Adipocyte (in vitro differentiated cells): ENCODE measurements at regions not wholly inside any gene's neighbourhood (a gene's known extent, or its start where the extent isn't known, plus 50 kb on each side); places are given as distances from the start of the nearest gene placed in this dataset.

ENCODE experiments used
- DNase-seq: peaks from one replicate; pipeline ENCODE4 v3.0.0-alpha.2; 2015; ENCODE audit warnings: low read depth
- H3K27me3 ChIP-seq: replicated peaks from 2 replicates; pipeline ENCODE4 v1.7.0; 2013; ENCODE audit warnings: mild to moderate bottlenecking, low read length, moderate library complexity; ENCODE audit not compliant: control insufficient read depth, insufficient read depth
- H3K36me3 ChIP-seq: 2 replicates; pipeline ENCODE4 v1.7.0; 2013; ENCODE audit warnings: low read length, mild to moderate bottlenecking, moderate library complexity; ENCODE audit not compliant: control insufficient read depth, insufficient read depth, severe bottlenecking
- H3K4me1 ChIP-seq: 2 replicates; pipeline ENCODE4 v1.7.0; 2013; ENCODE audit warnings: mild to moderate bottlenecking, low read length, moderate library complexity; ENCODE audit not compliant: control insufficient read depth, insufficient read depth
- H3K4me3 ChIP-seq: 2 replicates; pipeline ENCODE4 v1.7.0; 2013; ENCODE audit warnings: mild to moderate bottlenecking, low read length, moderate library complexity
- H3K9ac ChIP-seq: 2 replicates; pipeline ENCODE4 v1.7.0; 2013; ENCODE audit warnings: mild to moderate bottlenecking, low read length, moderate library complexity
- H3K9me3 ChIP-seq: 2 replicates; pipeline ENCODE4 v1.7.0; 2013; ENCODE audit warnings: mild to moderate bottlenecking, low read length, moderate library complexity; ENCODE audit not compliant: control insufficient read depth

DNA sequence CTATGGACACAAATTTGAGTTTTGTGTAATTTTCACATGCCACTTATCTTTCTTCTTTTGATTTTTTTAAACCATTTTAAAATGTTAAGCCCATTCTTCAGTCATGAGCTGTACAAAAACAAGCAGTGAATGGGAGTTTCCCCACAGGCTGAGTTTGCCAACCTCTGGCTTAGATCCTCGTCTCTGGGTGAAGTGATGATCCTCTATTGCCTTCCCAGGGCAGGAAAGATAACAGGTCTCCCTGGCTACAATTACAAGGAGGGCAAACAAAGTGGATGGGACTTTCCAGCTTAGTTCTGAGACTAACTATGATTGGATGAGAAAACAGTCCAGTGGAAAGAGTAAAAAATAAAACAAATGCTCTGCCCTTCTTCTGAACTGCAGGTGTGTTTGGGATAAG is 203.7 kb downstream of the SPTSSA start:
- Histone ChIP-seq H3K4me1 (peaks cover 4% of the 10 kb centered on the region), H3K9ac (no peak overlapping the region), H3K9me3 (no peaks in the 10 kb centered on the region), H3K4me3 (no peak overlapping the region), H3K36me3 (no peaks in the 10 kb centered on the region), H3K27me3 (peaks cover 10% of the 10 kb centered on the region)
- peak; percentile 34 for DNase-seq

DNA sequence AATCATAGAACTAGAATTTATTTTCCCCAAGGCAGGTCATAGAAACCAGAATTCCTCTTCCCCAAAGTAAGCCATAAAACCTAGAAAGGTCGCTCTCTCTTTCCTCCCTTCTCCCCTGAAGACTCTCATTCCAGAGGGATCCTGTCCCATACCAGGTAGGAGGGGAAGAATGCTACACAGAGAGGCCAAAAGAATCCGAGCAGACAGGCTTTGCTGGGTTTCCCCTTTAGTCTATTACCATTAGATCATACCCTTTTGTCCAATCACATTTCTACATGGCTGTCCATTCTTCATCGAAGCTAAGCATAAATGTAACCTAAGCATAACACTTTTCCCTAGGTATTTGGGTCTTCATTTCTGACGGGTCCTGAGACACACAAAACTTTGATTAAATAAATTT is 204.5 kb downstream of the SPTSSA start:
- Histone ChIP-seq H3K9me3 (no peaks in the 10 kb centered on the region), H3K9ac (no peak overlapping the region), H3K4me3 (no peak overlapping the region), H3K36me3 (no peaks in the 10 kb centered on the region), H3K4me1 (peaks cover 4% of the 10 kb centered on the region), H3K27me3 (peaks cover 10% of the 10 kb centered on the region)
- DNase-seq = no peak

GRCh38 chr14:34256223-34256622 is 205.8 kb downstream of the SPTSSA start:
- Histone ChIP-seq H3K27me3 (peaks cover 10% of the 10 kb centered on the region), H3K4me3 (no peak overlapping the region), H3K9ac (no peak overlapping the region), H3K4me1 (peaks cover 4% of the 10 kb centered on the region), H3K9me3 (no peaks in the 10 kb centered on the region), H3K36me3 (no peaks in the 10 kb centered on the region)
- no peak for DNase-seq

GRCh38 chr14:34254571-34254970 is 207.5 kb downstream of the SPTSSA start:
- H3K9ac ChIP-seq = no peak overlapping the region
- peaks cover 4% of the 10 kb centered on the region for H3K4me1 ChIP-seq
- DNase-seq = no peak
- peaks cover 6% of the 10 kb centered on the region for H3K27me3 ChIP-seq
- no peak overlapping the region for H3K4me3 ChIP-seq
- no peaks in the 10 kb centered on the region for H3K36me3 ChIP-seq
- H3K9me3 ChIP-seq = no peaks in the 10 kb centered on the region

DNA sequence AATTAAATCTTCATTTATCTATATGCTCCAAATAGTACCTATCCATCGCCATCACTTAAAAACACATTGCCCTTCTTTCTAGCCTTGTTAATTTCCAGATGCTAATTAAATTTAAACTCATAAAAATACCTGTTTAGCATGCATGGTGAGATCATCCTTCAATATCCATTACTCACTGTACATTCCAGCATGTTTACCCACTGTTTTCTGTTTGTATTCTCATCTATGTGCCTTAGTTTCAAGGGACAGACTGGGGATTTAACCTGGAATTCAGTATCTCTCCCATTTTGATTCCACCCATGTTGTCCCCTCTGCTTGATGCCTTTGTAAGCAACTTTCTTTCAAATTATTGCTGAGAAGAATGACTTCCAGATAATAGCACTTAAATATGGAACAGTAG is 208.0 kb downstream of the SPTSSA start:
- peaks cover under 1% of the 10 kb centered on the region for H3K27me3 ChIP-seq
- no peaks in the 10 kb centered on the region for H3K9me3 ChIP-seq
- H3K36me3 ChIP-seq = no peaks in the 10 kb centered on the region
- no peak for DNase-seq
- H3K9ac ChIP-seq = no peak overlapping the region
- no peak overlapping the region for H3K4me3 ChIP-seq
- peaks cover 4% of the 10 kb centered on the region for H3K4me1 ChIP-seq

DNA sequence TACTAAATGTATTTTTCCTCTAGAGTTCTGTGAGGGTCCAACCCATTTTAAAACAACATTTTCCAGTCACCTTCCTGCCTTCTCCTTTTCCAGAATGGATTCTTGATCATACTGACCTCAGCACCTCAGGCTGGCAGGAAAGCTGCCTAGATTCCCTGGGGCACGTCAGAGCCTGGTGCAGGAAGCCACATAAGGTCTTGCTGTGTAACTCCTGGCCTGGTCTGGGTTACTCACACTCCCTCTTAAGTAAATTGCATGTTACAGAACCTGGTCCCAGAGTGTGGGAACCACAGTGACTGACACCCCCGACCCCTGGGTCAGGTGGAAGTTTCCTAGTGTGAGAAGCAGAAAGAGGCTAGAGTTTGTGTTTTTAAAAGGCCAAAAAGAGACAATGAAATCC is 209.8 kb downstream of the SPTSSA start:
- DNase-seq = no peak
- no peak overlapping the region for H3K9ac ChIP-seq

GRCh38 chr14:34251662-34252061 is 210.4 kb downstream of the SPTSSA start:
- no peak for DNase-seq
- Histone ChIP-seq H3K27me3 (peaks cover 9% of the 10 kb centered on the region), H3K4me3 (no peak overlapping the region), H3K4me1 (no peaks in the 10 kb centered on the region), H3K36me3 (no peaks in the 10 kb centered on the region), H3K9me3 (no peaks in the 10 kb centered on the region), H3K9ac (no peak overlapping the region)

More for the DNA sequence above, 209.8 kb downstream of the SPTSSA start:
- no peaks in the 10 kb centered on the region for H3K4me1 ChIP-seq
- no peak overlapping the region for H3K4me3 ChIP-seq
- no peaks in the 10 kb centered on the region for H3K9me3 ChIP-seq
- no peaks in the 10 kb centered on the region for H3K36me3 ChIP-seq
- H3K27me3 ChIP-seq = peaks cover 6% of the 10 kb centered on the region

GRCh38 chr14:34250959-34251358 is 211.1 kb downstream of the SPTSSA start:
- no peak overlapping the region for H3K9ac ChIP-seq
- peaks cover 15% of the 10 kb centered on the region for H3K27me3 ChIP-seq
- H3K4me3 ChIP-seq = no peak overlapping the region
- no peaks in the 10 kb centered on the region for H3K9me3 ChIP-seq
- no peaks in the 10 kb centered on the region for H3K36me3 ChIP-seq
- no peaks in the 10 kb centered on the region for H3K4me1 ChIP-seq
- no peak for DNase-seq

DNA sequence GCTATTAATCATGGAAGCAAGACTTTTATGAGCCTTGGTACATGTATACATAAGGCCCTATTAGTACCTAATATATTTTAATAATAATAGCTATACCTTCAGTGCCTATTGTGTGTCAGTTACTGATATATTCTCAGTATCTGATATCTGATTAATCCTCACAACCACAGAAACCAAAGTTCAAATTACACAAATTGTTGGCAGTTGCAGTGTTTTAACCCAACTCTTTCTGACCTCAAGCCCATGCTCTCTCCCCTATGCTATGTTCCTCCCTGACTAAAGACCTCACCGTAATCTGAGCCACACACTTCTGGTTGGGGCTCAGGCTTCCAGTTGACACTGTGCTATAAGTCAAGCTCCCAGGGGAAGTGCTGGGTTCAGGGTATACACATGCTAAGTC is 214.4 kb downstream of the SPTSSA start:
- DNase-seq = no peak
- Histone ChIP-seq H3K4me1 (no peaks in the 10 kb centered on the region), H3K9me3 (no peaks in the 10 kb centered on the region), H3K4me3 (no peak overlapping the region), H3K36me3 (no peaks in the 10 kb centered on the region), H3K9ac (no peak overlapping the region), H3K27me3 (peaks cover 28% of the 10 kb centered on the region)

DNA sequence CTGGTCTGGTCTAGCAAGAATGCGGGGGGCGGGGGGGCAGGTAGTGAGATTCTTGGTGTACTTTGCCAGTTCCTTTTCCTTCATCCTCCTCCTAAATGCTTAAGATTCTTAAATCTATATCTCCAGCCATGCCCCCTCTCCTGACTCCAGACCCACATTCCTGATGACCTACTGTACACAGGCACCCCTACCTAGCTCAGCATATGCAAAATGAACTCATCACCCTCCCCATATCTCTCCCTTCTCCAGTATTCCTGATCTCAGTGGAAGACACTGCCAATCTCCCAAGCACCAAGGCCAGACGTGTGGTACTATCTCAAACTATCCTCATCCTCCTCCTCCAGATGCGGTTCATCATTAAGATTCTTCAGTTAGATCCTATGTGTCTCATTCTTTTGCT is 215.8 kb downstream of the SPTSSA start:
- no peak for DNase-seq
- H3K27me3 ChIP-seq = peaks cover 39% of the 10 kb centered on the region

DNA sequence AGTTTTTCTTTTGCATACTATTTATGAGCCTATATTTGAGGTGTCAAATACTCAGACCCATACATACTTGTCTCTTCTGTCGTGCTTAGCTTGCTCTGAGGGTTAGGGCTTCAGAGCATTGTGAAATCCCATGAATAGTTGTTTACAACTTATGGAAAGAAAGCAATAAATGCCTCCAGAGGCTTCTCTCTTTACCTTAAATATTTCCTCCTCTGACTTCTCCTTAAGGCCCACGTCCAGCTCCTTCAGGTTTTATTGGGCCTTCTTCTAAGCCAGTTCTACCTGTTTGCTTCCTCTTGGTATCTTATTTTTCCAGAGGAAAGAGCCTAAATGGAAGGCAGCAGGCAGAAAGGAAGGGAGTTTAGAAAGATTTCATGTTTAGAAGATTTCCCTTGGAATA is 218.6 kb downstream of the SPTSSA start:
- Histone ChIP-seq H3K9me3 (no peaks in the 10 kb centered on the region), H3K27me3 (peaks cover 39% of the 10 kb centered on the region), H3K9ac (no peak overlapping the region), H3K4me1 (no peaks in the 10 kb centered on the region), H3K4me3 (no peak overlapping the region), H3K36me3 (no peaks in the 10 kb centered on the region)
- DNase-seq = no peak

More for the DNA sequence above, 215.8 kb downstream of the SPTSSA start:
- Histone ChIP-seq H3K4me1 (no peaks in the 10 kb centered on the region), H3K36me3 (no peaks in the 10 kb centered on the region), H3K9ac (no peak overlapping the region), H3K9me3 (no peaks in the 10 kb centered on the region), H3K4me3 (no peak overlapping the region)

DNA sequence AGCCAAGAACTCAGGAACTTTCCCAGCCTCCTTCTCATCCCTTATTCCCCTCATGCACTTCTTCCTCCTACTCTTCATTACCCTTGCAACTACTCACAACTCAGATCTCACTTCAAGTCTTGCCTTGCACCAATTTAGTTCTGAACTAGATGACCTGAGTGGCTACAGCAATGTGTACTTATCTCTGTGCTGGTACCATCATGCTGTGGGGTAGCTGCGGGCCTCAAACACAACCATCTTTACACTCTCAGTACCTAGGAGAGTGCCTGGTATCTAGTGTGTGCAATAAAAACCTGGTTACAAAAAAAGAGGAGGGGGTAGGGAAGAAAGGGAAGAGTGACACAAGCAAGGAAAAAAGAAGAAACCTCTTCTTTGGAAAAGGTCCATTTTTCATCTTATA is 219.0 kb downstream of the SPTSSA start:
- no peak for DNase-seq
- H3K4me3 ChIP-seq = no peak overlapping the region
- H3K4me1 ChIP-seq = no peaks in the 10 kb centered on the region
- peaks cover 35% of the 10 kb centered on the region for H3K27me3 ChIP-seq
- no peaks in the 10 kb centered on the region for H3K9me3 ChIP-seq
- no peaks in the 10 kb centered on the region for H3K36me3 ChIP-seq
- no peak overlapping the region for H3K9ac ChIP-seq
